ENCODE measurements at regions not wholly inside any gene's neighbourhood (a gene's known extent, or its start where the extent isn't known, plus 50 kb on each side); places are given as distances from the start of the nearest gene placed in this dataset.
"Not testable (repeated sequence)": the region's sequence is repeated elsewhere in the genome, so short reads cannot be mapped to it uniquely, and the experiment has no call there.

- TF ChIP-seq POLR2A (IDR thresholded peaks at IDR 0.05) (no peak), CTCF (IDR thresholded peaks at IDR 0.05) (no peak)
- no peaks in the 10 kb centered on the region for H3K27me3 ChIP-seq
- DNase-seq, result no peak
- 87 to 97% (median 91%) methylated on average over 1 of the region's 1 CpG for whole genome bisulfite sequencing, 4 donors
- H3K9me3 ChIP-seq, result no peaks in the 10 kb centered on the region
- no peak for ATAC-seq
- intact Hi-C loops (cut with DNase I), result no loop called here
- H3K36me3 ChIP-seq, result no peaks in the 10 kb centered on the region
- no peaks in the 10 kb centered on the region for H3K4me1 ChIP-seq
- no peak overlapping the region for H3K4me3 ChIP-seq
- no peak overlapping the region for H3K27ac ChIP-seq
These were observed 97.8 kb upstream of the KRAS start for GRCh38 chr12:25348593-25348895.

- DNase-seq, result no peak
- Histone ChIP-seq H3K4me3 (no peak overlapping the region), H3K27ac (no peak overlapping the region), H3K4me1 (no peaks in the 10 kb centered on the region), H3K36me3 (no peaks in the 10 kb centered on the region), H3K27me3 (no peaks in the 10 kb centered on the region), H3K9me3 (no peaks in the 10 kb centered on the region)
- ATAC-seq, result no peak
- WGBS, 4 donors, result 32 to 44% (median 39%) methylated on average over 4 of the region's 4 CpGs
- intact Hi-C loops (cut with DNase I), result no loop called here
- TF ChIP-seq POLR2A (IDR thresholded peaks at IDR 0.05) (no peak), CTCF (IDR thresholded peaks at IDR 0.05) (no peak)
These were observed 97.2 kb upstream of the KRAS start for GRCh38 chr12:25347716-25348592.

GRCh38 chr12:25341877-25342276 is 91.1 kb upstream of the KRAS start:
- ATAC-seq; H3K27ac ChIP-seq; H3K27me3 ChIP-seq; H3K4me1 ChIP-seq; DNase-seq; H3K4me3 ChIP-seq; H3K9me3 ChIP-seq; H3K36me3 ChIP-seq; intact Hi-C loops (cut with DNase I): not testable (repeated sequence)
- WGBS, 4 donors, result 70 to 84% (median 80%) methylated on average over 5 of the region's 5 CpGs

GRCh38 chr12:25337916-25338315 is 87.2 kb upstream of the KRAS start:
- DNase-seq, result no peak
- Histone ChIP-seq H3K27ac (no peak overlapping the region), H3K27me3 (no peaks in the 10 kb centered on the region), H3K4me1 (peaks cover 0 to 9% (median 0%) of the 10 kb centered on the region in 12 donors), H3K36me3 (no peaks in the 10 kb centered on the region), H3K4me3 (no peak overlapping the region), H3K9me3 (peaks cover 0 to 8% (median 0%) of the 10 kb centered on the region in 12 donors)
- TF ChIP-seq CTCF (IDR thresholded peaks at IDR 0.05), result no peak
- no peak for TF ChIP-seq POLR2A (IDR thresholded peaks at IDR 0.05)
- 86 to 87% (median 86%) methylated on average over 3 of the region's 3 CpGs for WGBS, 4 donors
- no peak for ATAC-seq
- intact Hi-C loops (cut with DNase I), result no loop called here

- DNase-seq, result no peak
- H3K4me3 ChIP-seq, result no peak overlapping the region
- intact Hi-C loops (cut with DNase I), result no loop called here
- H3K36me3 ChIP-seq, result no peaks in the 10 kb centered on the region
- H3K4me1 ChIP-seq, result peaks cover 0 to 9% (median 0%) of the 10 kb centered on the region in 12 donors
- no peaks in the 10 kb centered on the region for H3K27me3 ChIP-seq
- WGBS, 4 donors, result 73 to 90% (median 84%) methylated on average over 3 of the region's 3 CpGs
- TF ChIP-seq POLR2A (IDR thresholded peaks at IDR 0.05), result no peak
- no peak for TF ChIP-seq CTCF (IDR thresholded peaks at IDR 0.05)
- H3K27ac ChIP-seq, result no peak overlapping the region
- no peak for ATAC-seq
- no peaks in the 10 kb centered on the region for H3K9me3 ChIP-seq
These were observed 81.4 kb upstream of the KRAS start for GRCh38 chr12:25332143-25332542.
